ENCODE measurements at regions not wholly inside any gene's neighbourhood (a gene's known extent, or its start where the extent isn't known, plus 50 kb on each side); places are given as distances from the start of the nearest gene placed in this dataset.

GRCh38 chr12:128059621-128060370 lies 207.2 kb upstream of the TMEM132C start:
- CTCF ChIA-PET: interaction anchor here (0.6 kb wide), 1 partner anchor 1956 kb away, joined by 3 read pairs; no protein-coding TSS in a partner anchor
- Histone ChIP-seq H3K9me3 (ENCODE audit: control extremely low read depth in 1 of 3, control insufficient read depth in 2 of 3, insufficient read depth in 1 of 3, low read length in 2 of 3) (peaks cover 0 to 18% (median 0%) of the 10 kb centered on the region in 3 donors), H3K36me3 (replicated peaks in 1 of 2; ENCODE audit: control extremely low read depth in 1 of 2, control insufficient read depth in 1 of 2, extremely low read depth in 1 of 2, insufficient read depth in 2 of 2, low read length in 1 of 2) (no peaks in the 10 kb centered on the region), H3K27ac (ENCODE audit: low read length in 2 of 2) (no peak overlapping the region), H3K27me3 (replicated peaks in 1 of 4; ENCODE audit: control extremely low read depth in 1 of 4, control insufficient read depth in 3 of 4, insufficient read depth in 4 of 4, low read length in 3 of 4) (no peaks in the 10 kb centered on the region), H3K4me3 (ENCODE audit: control extremely low read depth in 1 of 5, extremely low read depth in 1 of 5, insufficient read depth in 1 of 5, low read depth in 2 of 5, low read length in 4 of 5) (no peak overlapping the region), H3K9ac (ENCODE audit: low read length) (no peak overlapping the region), H2AFZ (ENCODE audit: insufficient read depth, low read depth, low read length, poor library complexity, severe bottlenecking) (no peak overlapping the region), H3K4me1 (ENCODE audit: control insufficient read depth in 2 of 2, insufficient read depth in 2 of 2, low read length in 2 of 2) (no peaks in the 10 kb centered on the region), H3K79me2 (ENCODE audit: control insufficient read depth, insufficient read depth, low read length) (no peaks in the 10 kb centered on the region), H3K4me2 (replicated peaks; ENCODE audit: low read depth, low read length, poor library complexity, severe bottlenecking) (no peak overlapping the region), H4K20me1 (ENCODE audit: control insufficient read depth, insufficient read depth, low read length, poor library complexity, severe bottlenecking) (no peaks in the 10 kb centered on the region)
- Mint-ChIP-seq H3K27ac (no peak overlapping the region), H3K4me3 (no peak overlapping the region), H3K27me3 (no peaks in the 10 kb centered on the region), H3K4me1 (no peaks in the 10 kb centered on the region), H3K9me3 (ENCODE audit: insufficient read depth) (peaks cover 2% of the 10 kb centered on the region)
- ATAC-seq (ENCODE audit: low read depth): no peak
- DNase-seq: no peak
- TF ChIP-seq CTCF (IDR thresholded peaks at IDR 0.05): no peak
- no peak for TF ChIP-seq EZH2 (IDR thresholded peaks at IDR 0.05; ENCODE audit: borderline replicate concordance, insufficient read depth, low read depth, low read length, poor library complexity, severe bottlenecking)
- POLR2A ChIA-PET: no interaction called here
- 91% methylated on average over 11 of the region's 18 CpGs for WGBS (ENCODE audit: insufficient coverage)
- intact Hi-C loops (cut with micrococcal nuclease): no loop called here

GRCh38 chr12:128068211-128068610 lies 198.8 kb upstream of the TMEM132C start:
- ATAC-seq (ENCODE audit: low read depth) (no peak), DNase-seq (no peak)
- no peaks in the 10 kb centered on the region for H3K36me3 ChIP-seq (replicated peaks in 1 of 2; ENCODE audit: control extremely low read depth in 1 of 2, control insufficient read depth in 1 of 2, extremely low read depth in 1 of 2, insufficient read depth in 2 of 2, low read length in 1 of 2)
- no peak overlapping the region for H3K27ac Mint-ChIP-seq
- H3K9ac ChIP-seq (ENCODE audit: low read length): no peak overlapping the region
- no peak overlapping the region for H2AFZ ChIP-seq (ENCODE audit: insufficient read depth, low read depth, low read length, poor library complexity, severe bottlenecking)
- 84% methylated on average over 5 of the region's 5 CpGs for WGBS (ENCODE audit: insufficient coverage)
- no peaks in the 10 kb centered on the region for H3K4me1 Mint-ChIP-seq
- ChIA-PET CTCF (no interaction called here), POLR2A (no interaction called here)
- H4K20me1 ChIP-seq (ENCODE audit: control insufficient read depth, insufficient read depth, low read length, poor library complexity, severe bottlenecking): no peaks in the 10 kb centered on the region
- no peaks in the 10 kb centered on the region for H3K79me2 ChIP-seq (ENCODE audit: control insufficient read depth, insufficient read depth, low read length)
- TF ChIP-seq EZH2 (IDR thresholded peaks at IDR 0.05; ENCODE audit: borderline replicate concordance, insufficient read depth, low read depth, low read length, poor library complexity, severe bottlenecking) (no peak), CTCF (IDR thresholded peaks at IDR 0.05) (no peak)
- no peak overlapping the region for H3K4me3 ChIP-seq (ENCODE audit: control extremely low read depth in 1 of 5, extremely low read depth in 1 of 5, insufficient read depth in 1 of 5, low read depth in 2 of 5, low read length in 4 of 5)
- intact Hi-C loops (cut with micrococcal nuclease): no loop called here
- no peaks in the 10 kb centered on the region for H3K27me3 ChIP-seq (replicated peaks in 1 of 4; ENCODE audit: control extremely low read depth in 1 of 4, control insufficient read depth in 3 of 4, insufficient read depth in 4 of 4, low read length in 3 of 4)
- H3K9me3 ChIP-seq (ENCODE audit: control extremely low read depth in 1 of 3, control insufficient read depth in 2 of 3, insufficient read depth in 1 of 3, low read length in 2 of 3): no peaks in the 10 kb centered on the region
- no peak overlapping the region for H3K27ac ChIP-seq (ENCODE audit: low read length in 2 of 2)
- peaks cover 4% of the 10 kb centered on the region for H3K9me3 Mint-ChIP-seq (ENCODE audit: insufficient read depth)
- H3K4me1 ChIP-seq (ENCODE audit: control insufficient read depth in 2 of 2, insufficient read depth in 2 of 2, low read length in 2 of 2): no peaks in the 10 kb centered on the region
- H3K27me3 Mint-ChIP-seq: no peaks in the 10 kb centered on the region
- no peak overlapping the region for H3K4me3 Mint-ChIP-seq
- H3K4me2 ChIP-seq (replicated peaks; ENCODE audit: low read depth, low read length, poor library complexity, severe bottlenecking): no peak overlapping the region

Data from B cell (primary cell).